Rectal smooth muscle tissue (tissue), 1 donor: ENCODE measurements at regions not wholly inside any gene's neighbourhood (a gene's known extent, or its start where the extent isn't known, plus 50 kb on each side); places are given as distances from the start of the nearest gene placed in this dataset.

ENCODE experiments used
- H3K27ac ChIP-seq: one replicate; pipeline ENCODE4 v1.7.0; 2013; ENCODE audit warnings: low read depth, low read length, inconsistent platforms
- H3K27me3 ChIP-seq: one replicate; pipeline ENCODE4 v1.7.0; 2013; ENCODE audit warnings: low read length; ENCODE audit not compliant: control insufficient read depth, insufficient read depth
- H3K36me3 ChIP-seq: one replicate; pipeline ENCODE4 v1.7.0; 2013; ENCODE audit warnings: low read length; ENCODE audit not compliant: control insufficient read depth, insufficient read depth
- H3K4me1 ChIP-seq: one replicate; pipeline ENCODE4 v1.7.0; 2013; ENCODE audit warnings: low read length; ENCODE audit not compliant: control insufficient read depth, insufficient read depth
- H3K4me3 ChIP-seq: one replicate; pipeline ENCODE4 v1.7.0; 2013; ENCODE audit warnings: low read length
- H3K9ac ChIP-seq: one replicate; pipeline ENCODE4 v1.7.0; 2013; ENCODE audit warnings: low read length

GRCh38 chr10:29063806-29064644 lies 224.8 kb upstream of the LYZL1 start:
- Histone ChIP-seq H3K4me1 (no peaks in the 10 kb centered on the region), H3K27me3 (no peaks in the 10 kb centered on the region), H3K27ac (no peak overlapping the region), H3K9ac (no peak overlapping the region), H3K36me3 (no peaks in the 10 kb centered on the region), H3K4me3 (no peak overlapping the region)

DNA sequence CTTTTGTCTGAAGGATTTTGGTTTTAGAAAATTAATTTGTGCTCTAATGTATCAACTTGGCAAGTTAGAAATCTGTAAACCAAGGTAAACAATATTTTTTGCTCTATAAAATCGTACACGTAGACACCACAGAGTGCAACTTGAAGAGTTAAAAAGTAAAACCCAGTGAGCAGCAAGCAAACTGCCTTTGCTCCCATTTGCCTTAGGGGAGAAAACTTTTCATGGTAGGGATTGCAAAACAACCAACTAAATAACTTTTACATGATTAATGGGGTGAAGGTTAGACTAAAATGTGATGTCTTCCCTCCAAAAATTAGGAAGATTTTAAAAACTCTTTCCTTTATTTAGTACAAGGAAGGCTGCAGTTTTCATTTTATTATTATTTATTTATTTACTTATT lies 224.2 kb upstream of the LYZL1 start:
- Histone ChIP-seq H3K4me3 (no peak overlapping the region), H3K9ac (no peak overlapping the region), H3K4me1 (no peaks in the 10 kb centered on the region), H3K27ac (no peak overlapping the region), H3K36me3 (no peaks in the 10 kb centered on the region), H3K27me3 (no peaks in the 10 kb centered on the region)

DNA sequence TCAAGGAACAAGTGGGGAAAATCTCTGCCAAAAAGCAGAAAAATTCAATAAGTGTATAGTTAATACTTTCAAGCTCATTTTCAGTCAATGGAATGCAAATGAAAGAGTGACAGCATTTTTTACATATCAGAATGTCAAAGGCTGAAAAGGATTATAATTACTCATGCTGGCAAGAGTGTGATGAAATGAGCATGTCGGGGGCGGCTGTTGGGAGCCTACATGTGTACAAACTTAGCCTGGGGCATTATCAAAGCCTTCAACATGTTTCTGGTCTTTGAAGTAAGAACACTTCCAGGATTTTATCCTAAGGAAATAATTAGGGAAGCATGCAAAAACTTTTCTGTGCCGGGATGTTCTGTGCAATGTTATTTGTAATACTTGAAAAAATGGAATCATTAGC lies 221.7 kb upstream of the LYZL1 start:
- Histone ChIP-seq H3K9ac (no peak overlapping the region), H3K4me1 (no peaks in the 10 kb centered on the region), H3K36me3 (no peaks in the 10 kb centered on the region), H3K27ac (no peak overlapping the region), H3K4me3 (no peak overlapping the region), H3K27me3 (peaks cover 4% of the 10 kb centered on the region)

GRCh38 chr10:29067628-29068027 lies 221.2 kb upstream of the LYZL1 start:
- Histone ChIP-seq H3K4me3 (no peak overlapping the region), H3K27ac (no peak overlapping the region), H3K4me1 (no peaks in the 10 kb centered on the region), H3K27me3 (peaks cover 4% of the 10 kb centered on the region), H3K36me3 (no peaks in the 10 kb centered on the region), H3K9ac (no peak overlapping the region)

- H3K9ac ChIP-seq: no peak overlapping the region
- H3K27me3 ChIP-seq: peaks cover 4% of the 10 kb centered on the region
- no peaks in the 10 kb centered on the region for H3K36me3 ChIP-seq
- no peak overlapping the region for H3K27ac ChIP-seq
- no peaks in the 10 kb centered on the region for H3K4me1 ChIP-seq
- no peak overlapping the region for H3K4me3 ChIP-seq
Measured at GRCh38 chr10:29068302-29068701, 220.6 kb upstream of the LYZL1 start.

- H3K4me3 ChIP-seq: no peak overlapping the region
- H3K36me3 ChIP-seq: no peaks in the 10 kb centered on the region
- no peak overlapping the region for H3K9ac ChIP-seq
- H3K27ac ChIP-seq: no peak overlapping the region
- H3K27me3 ChIP-seq: peaks cover 4% of the 10 kb centered on the region
- no peaks in the 10 kb centered on the region for H3K4me1 ChIP-seq
Measured at GRCh38 chr10:29068966-29069365, 219.9 kb upstream of the LYZL1 start.

- no peaks in the 10 kb centered on the region for H3K36me3 ChIP-seq
Measured at GRCh38 chr10:29069941-29070340, 218.9 kb upstream of the LYZL1 start.

GRCh38 chr10:29078919-29079318 lies 210.0 kb upstream of the LYZL1 start:
- no peak overlapping the region for H3K9ac ChIP-seq
- no peaks in the 10 kb centered on the region for H3K27me3 ChIP-seq
- H3K4me1 ChIP-seq: no peaks in the 10 kb centered on the region
- no peaks in the 10 kb centered on the region for H3K36me3 ChIP-seq
- no peak overlapping the region for H3K4me3 ChIP-seq
- no peak overlapping the region for H3K27ac ChIP-seq

More at GRCh38 chr10:29069941-29070340, 218.9 kb upstream of the LYZL1 start:
- Histone ChIP-seq H3K4me3 (no peak overlapping the region), H3K27ac (no peak overlapping the region), H3K9ac (no peak overlapping the region), H3K4me1 (no peaks in the 10 kb centered on the region), H3K27me3 (peaks cover 4% of the 10 kb centered on the region)

- H3K9ac ChIP-seq: no peak overlapping the region
- H3K36me3 ChIP-seq: no peaks in the 10 kb centered on the region
- no peak overlapping the region for H3K27ac ChIP-seq
- H3K27me3 ChIP-seq: no peaks in the 10 kb centered on the region
- no peaks in the 10 kb centered on the region for H3K4me1 ChIP-seq
- H3K4me3 ChIP-seq: no peak overlapping the region
Measured at GRCh38 chr10:29081231-29081630, 207.6 kb upstream of the LYZL1 start.

GRCh38 chr10:29081951-29082685 lies 206.8 kb upstream of the LYZL1 start:
- Histone ChIP-seq H3K9ac (no peak overlapping the region), H3K27ac (no peak overlapping the region)

GRCh38 chr10:29083096-29083495 lies 205.8 kb upstream of the LYZL1 start:
- no peaks in the 10 kb centered on the region for H3K27me3 ChIP-seq
- no peak overlapping the region for H3K9ac ChIP-seq
- H3K4me1 ChIP-seq: no peaks in the 10 kb centered on the region
- H3K4me3 ChIP-seq: no peak overlapping the region
- H3K27ac ChIP-seq: no peak overlapping the region
- no peaks in the 10 kb centered on the region for H3K36me3 ChIP-seq

More at GRCh38 chr10:29081951-29082685, 206.8 kb upstream of the LYZL1 start:
- H3K27me3 ChIP-seq: no peaks in the 10 kb centered on the region
- no peaks in the 10 kb centered on the region for H3K36me3 ChIP-seq
- no peak overlapping the region for H3K4me3 ChIP-seq
- no peaks in the 10 kb centered on the region for H3K4me1 ChIP-seq

DNA sequence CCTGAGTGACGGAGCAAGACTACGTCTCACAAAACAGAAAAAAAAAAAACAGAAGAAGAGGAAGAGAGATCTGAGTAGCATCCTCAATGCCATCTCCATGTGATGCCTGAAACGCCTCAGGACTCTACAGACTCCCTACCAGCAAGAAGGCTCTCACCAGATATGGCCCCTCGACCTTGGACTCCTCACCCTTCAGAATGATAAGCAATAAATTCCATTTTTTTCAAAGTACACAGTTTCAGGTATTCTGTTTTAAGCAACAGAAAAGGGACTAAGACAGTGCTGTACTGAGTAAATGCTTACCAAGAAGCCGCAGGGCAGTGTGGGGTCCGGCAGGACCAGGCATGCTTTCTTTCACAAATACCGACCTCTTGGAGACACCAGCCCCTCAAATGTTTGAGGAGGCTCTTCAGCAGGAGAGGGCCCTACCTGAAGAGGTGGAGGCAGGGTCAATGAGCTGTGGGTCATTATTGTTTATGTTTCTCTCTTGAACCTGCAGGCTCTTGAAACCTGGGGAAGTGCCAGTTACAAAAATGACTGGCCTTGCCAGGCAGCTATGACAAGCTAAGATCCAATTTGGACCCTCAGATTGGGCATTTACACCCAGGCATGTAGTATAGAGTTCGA lies 204.1 kb upstream of the LYZL1 start:
- Histone ChIP-seq H3K9ac (no peak overlapping the region), H3K4me1 (no peaks in the 10 kb centered on the region), H3K4me3 (no peak overlapping the region), H3K36me3 (no peaks in the 10 kb centered on the region), H3K27me3 (no peaks in the 10 kb centered on the region), H3K27ac (no peak overlapping the region)
